Thyroid gland (tissue), 4 donors: ENCODE measurements at regions not wholly inside any gene's neighbourhood (a gene's known extent, or its start where the extent isn't known, plus 50 kb on each side); places are given as distances from the start of the nearest gene placed in this dataset.

Source experiments
- POLR2A ChIP-seq, 2 donors: fragments of 450-650 bp; IDR thresholded peaks; one replicate each; pipeline ENCODE4 v1.6.1; 2017; ENCODE audit warnings: antibody characterized with exemption in 2 of 2, mild to moderate bottlenecking in 2 of 2, moderate library complexity in 1 of 2
- TF ChIP-seq, protein P1 (sequence below), 6 experiments: fragments of 200-600 bp in 3 of 6; fragments of 450-650 bp in 3 of 6; sonication (generic) in 3 of 6; IDR thresholded peaks; one replicate each; pipeline ENCODE4 v1.5.1; 2016 to 2019; ENCODE audit warnings: antibody characterized with exemption in 6 of 6, mild to moderate bottlenecking in 2 of 6, inconsistent platforms in 1 of 6, moderate library complexity in 1 of 6

- TF ChIP-seq, protein P1, sequence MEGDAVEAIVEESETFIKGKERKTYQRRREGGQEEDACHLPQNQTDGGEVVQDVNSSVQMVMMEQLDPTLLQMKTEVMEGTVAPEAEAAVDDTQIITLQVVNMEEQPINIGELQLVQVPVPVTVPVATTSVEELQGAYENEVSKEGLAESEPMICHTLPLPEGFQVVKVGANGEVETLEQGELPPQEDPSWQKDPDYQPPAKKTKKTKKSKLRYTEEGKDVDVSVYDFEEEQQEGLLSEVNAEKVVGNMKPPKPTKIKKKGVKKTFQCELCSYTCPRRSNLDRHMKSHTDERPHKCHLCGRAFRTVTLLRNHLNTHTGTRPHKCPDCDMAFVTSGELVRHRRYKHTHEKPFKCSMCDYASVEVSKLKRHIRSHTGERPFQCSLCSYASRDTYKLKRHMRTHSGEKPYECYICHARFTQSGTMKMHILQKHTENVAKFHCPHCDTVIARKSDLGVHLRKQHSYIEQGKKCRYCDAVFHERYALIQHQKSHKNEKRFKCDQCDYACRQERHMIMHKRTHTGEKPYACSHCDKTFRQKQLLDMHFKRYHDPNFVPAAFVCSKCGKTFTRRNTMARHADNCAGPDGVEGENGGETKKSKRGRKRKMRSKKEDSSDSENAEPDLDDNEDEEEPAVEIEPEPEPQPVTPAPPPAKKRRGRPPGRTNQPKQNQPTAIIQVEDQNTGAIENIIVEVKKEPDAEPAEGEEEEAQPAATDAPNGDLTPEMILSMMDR (IDR thresholded peaks at IDR 0.05) = no peak
- no peak for TF ChIP-seq POLR2A (IDR thresholded peaks at IDR 0.05)
Measured at GRCh38 chr1:245084551-245084950, 70.2 kb upstream of the KIF26B start.
